OCI-LY7 (cell line): ENCODE measurements at regions not wholly inside any gene's neighbourhood (a gene's known extent, or its start where the extent isn't known, plus 50 kb on each side); places are given as distances from the start of the nearest gene placed in this dataset.
"Not testable (repeated sequence)": the region's sequence is repeated elsewhere in the genome, so short reads cannot be mapped to it uniquely, and the experiment has no call there.

Experiments
- EZH2phosphoT487 ChIP-seq: fragments of 200-600 bp; sonication (generic); IDR thresholded peaks from 2 replicates; pipeline ENCODE4 v1.6.1; 2018; ENCODE audit warnings: low read depth, borderline replicate concordance, mild to moderate bottlenecking, mixed run types, antibody characterized with exemption, low read length, moderate library complexity, mixed read lengths
- TF ChIP-seq, protein P1 (sequence below): fragments of 200-600 bp; sonication (generic); conservative IDR thresholded peaks from 2 replicates; pipeline ENCODE4 v1.5.1; 2014; ENCODE audit warnings: mild to moderate bottlenecking, antibody characterized with exemption, low read length, moderate library complexity, mixed read lengths

DNA sequence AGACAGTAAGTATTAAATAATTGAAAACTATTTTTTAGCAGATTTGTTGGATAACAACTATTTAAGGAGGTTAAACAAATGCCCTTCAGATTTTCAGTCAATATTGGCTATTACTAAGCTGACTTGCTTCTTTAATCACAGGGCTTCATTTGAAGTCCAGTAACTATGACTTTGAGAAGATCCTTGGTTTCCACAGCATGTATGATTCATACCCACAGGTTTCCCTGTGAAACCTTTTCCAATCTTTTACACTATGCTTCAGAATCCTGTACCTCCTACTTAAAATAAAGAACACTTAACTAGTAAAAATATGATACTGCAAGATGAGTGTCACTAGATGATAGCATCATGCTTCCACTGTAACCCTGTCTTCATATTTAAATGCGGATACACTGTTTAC, 211.9 kb downstream of the SPATA31A1 start:
- TF ChIP-seq, protein P1, sequence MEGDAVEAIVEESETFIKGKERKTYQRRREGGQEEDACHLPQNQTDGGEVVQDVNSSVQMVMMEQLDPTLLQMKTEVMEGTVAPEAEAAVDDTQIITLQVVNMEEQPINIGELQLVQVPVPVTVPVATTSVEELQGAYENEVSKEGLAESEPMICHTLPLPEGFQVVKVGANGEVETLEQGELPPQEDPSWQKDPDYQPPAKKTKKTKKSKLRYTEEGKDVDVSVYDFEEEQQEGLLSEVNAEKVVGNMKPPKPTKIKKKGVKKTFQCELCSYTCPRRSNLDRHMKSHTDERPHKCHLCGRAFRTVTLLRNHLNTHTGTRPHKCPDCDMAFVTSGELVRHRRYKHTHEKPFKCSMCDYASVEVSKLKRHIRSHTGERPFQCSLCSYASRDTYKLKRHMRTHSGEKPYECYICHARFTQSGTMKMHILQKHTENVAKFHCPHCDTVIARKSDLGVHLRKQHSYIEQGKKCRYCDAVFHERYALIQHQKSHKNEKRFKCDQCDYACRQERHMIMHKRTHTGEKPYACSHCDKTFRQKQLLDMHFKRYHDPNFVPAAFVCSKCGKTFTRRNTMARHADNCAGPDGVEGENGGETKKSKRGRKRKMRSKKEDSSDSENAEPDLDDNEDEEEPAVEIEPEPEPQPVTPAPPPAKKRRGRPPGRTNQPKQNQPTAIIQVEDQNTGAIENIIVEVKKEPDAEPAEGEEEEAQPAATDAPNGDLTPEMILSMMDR: not testable (repeated sequence)
- not testable (repeated sequence) for TF ChIP-seq EZH2phosphoT487
